Caco-2 (cell line): ENCODE measurements at regions not wholly inside any gene's neighbourhood (a gene's known extent, or its start where the extent isn't known, plus 50 kb on each side); places are given as distances from the start of the nearest gene placed in this dataset.

Source experiments
- BruUV-seq: library from RNA; stranded (reverse); fragments of 400-500 nt; replicated peaks from 2 replicates; lab custom pipeline; 2021; lab: Mats Ljungman, UMichigan
- CTCF ChIA-PET: fragments of 300-600 bp; sonication (Branson Sonifier 250); formaldehyde crosslinking; loops from one replicate; lab custom pipeline; 2022; ENCODE audit warnings: antibody characterized with exemption; lab: Charles Lee
- POLR2A ChIA-PET: fragments of 300-600 bp; sonication (Branson Sonifier 250); formaldehyde crosslinking; loops from one replicate; lab custom pipeline; 2022; ENCODE audit warnings: antibody characterized with exemption; lab: Charles Lee
- DNase-seq, 2 experiments: peaks; one replicate each; pipeline versions ENCODE4 v3.0.0 to v3.0.0-alpha.2; 2020 to 2022
- H3K27me3 ChIP-seq: replicated peaks from 2 replicates; pipeline ENCODE4 v1.6.0; 2011; ENCODE audit warnings: low read length; ENCODE audit not compliant: control insufficient read depth, insufficient read depth
- H3K36me3 ChIP-seq: 2 replicates; pipeline ENCODE4 v1.5.1; 2011; ENCODE audit warnings: low read length; ENCODE audit not compliant: control insufficient read depth, insufficient read depth
- H3K4me1 ChIP-seq: fragments of 250-450 bp; sonication (Bioruptor Pico); 2 replicates; pipeline ENCODE4 v1.5.1; 2020; ENCODE audit warnings: mild to moderate bottlenecking
- H3K4me3 ChIP-seq: 2 replicates; pipeline ENCODE4 v1.5.1; 2011; ENCODE audit warnings: low read depth, mild to moderate bottlenecking, control low read depth, low read length
- H3K9me3 ChIP-seq: fragments of 250-450 bp; sonication (Bioruptor Pico); 2 replicates; pipeline ENCODE4 v1.5.1; 2020; ENCODE audit warnings: mild to moderate bottlenecking, moderate library complexity
- H3K27ac Mint-ChIP-seq: one replicate; pipeline ENCODE4 v1.8.0; 2022; ENCODE audit warnings: mixed read lengths; ENCODE audit not compliant: unreplicated experiment
- H3K27me3 Mint-ChIP-seq: one replicate; pipeline ENCODE4 v1.8.0; 2022; ENCODE audit warnings: mixed read lengths; ENCODE audit not compliant: insufficient read depth, unreplicated experiment
- H3K36me3 Mint-ChIP-seq: one replicate; pipeline ENCODE4 v1.8.0; 2022; ENCODE audit warnings: mild to moderate bottlenecking, mixed read lengths; ENCODE audit not compliant: insufficient read depth, unreplicated experiment
- H3K4me1 Mint-ChIP-seq: one replicate; pipeline ENCODE4 v1.8.0; 2022; ENCODE audit warnings: low read depth, mixed read lengths; ENCODE audit not compliant: unreplicated experiment
- H3K4me3 Mint-ChIP-seq: one replicate; pipeline ENCODE4 v1.8.0; 2022; ENCODE audit warnings: mild to moderate bottlenecking, moderate library complexity, mixed read lengths; ENCODE audit not compliant: unreplicated experiment
- H3K9me3 Mint-ChIP-seq: one replicate; pipeline ENCODE4 v1.8.0; 2022; ENCODE audit warnings: mixed read lengths; ENCODE audit not compliant: unreplicated experiment
- intact Hi-C: fragments of 100-400 bp; cut with micrococcal nuclease; formaldehyde crosslinking; loops from one replicate; pipeline ENCODE4 v1.10.0; 2022; ENCODE audit not compliant: unreplicated experiment
- TF ChIP-seq, protein P1 (sequence below), 2 experiments: fragments of 200-600 bp in 1 of 2; IDR thresholded peaks; 1 replicate in 1 of 2; 2 replicates in 1 of 2; pipeline versions ENCODE4 v1.5.1 to v1.8.0; 2011 to 2022; ENCODE audit warnings: antibody characterized with exemption in 1 of 2, control low read depth in 1 of 2, inconsistent platforms in 1 of 2, low read depth in 1 of 2, low read length in 1 of 2, mild to moderate bottlenecking in 1 of 2, moderate library complexity in 1 of 2; ENCODE audit not compliant: insufficient read depth in 1 of 2, severe bottlenecking in 1 of 2, unreplicated experiment in 1 of 2

DNA sequence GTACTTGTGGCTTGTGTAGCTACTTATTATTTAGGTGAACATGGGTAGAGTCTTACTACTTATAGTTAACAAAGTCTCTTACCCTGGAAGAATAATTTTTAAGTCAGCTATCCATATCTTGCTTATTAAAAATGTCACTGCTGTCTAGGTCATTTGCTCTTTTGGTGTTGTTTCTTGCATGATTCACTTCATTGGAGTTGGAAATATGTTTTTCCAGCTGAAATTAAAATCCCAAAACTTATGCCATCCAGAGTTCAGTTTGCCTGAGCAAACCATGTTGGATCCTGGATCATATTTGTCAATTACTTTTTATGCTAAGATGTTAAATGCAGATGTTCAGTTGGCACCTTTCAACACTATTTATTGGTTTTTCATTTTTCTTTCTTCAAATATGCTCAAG, 421.0 kb upstream of the RBMS3 start:
- H3K4me3 Mint-ChIP-seq, result no peak overlapping the region
- peaks cover 8% of the 10 kb centered on the region for H3K4me1 Mint-ChIP-seq
- no TSS peak for BruUV-seq
- no peaks in the 10 kb centered on the region for H3K9me3 Mint-ChIP-seq
- no peaks in the 10 kb centered on the region for H3K27me3 ChIP-seq
- no peaks in the 10 kb centered on the region for H3K4me1 ChIP-seq
- no peaks in the 10 kb centered on the region for H3K36me3 ChIP-seq
- H3K27ac Mint-ChIP-seq, result no peak overlapping the region
- H3K36me3 Mint-ChIP-seq, result no peaks in the 10 kb centered on the region
- TF ChIP-seq, protein P1, sequence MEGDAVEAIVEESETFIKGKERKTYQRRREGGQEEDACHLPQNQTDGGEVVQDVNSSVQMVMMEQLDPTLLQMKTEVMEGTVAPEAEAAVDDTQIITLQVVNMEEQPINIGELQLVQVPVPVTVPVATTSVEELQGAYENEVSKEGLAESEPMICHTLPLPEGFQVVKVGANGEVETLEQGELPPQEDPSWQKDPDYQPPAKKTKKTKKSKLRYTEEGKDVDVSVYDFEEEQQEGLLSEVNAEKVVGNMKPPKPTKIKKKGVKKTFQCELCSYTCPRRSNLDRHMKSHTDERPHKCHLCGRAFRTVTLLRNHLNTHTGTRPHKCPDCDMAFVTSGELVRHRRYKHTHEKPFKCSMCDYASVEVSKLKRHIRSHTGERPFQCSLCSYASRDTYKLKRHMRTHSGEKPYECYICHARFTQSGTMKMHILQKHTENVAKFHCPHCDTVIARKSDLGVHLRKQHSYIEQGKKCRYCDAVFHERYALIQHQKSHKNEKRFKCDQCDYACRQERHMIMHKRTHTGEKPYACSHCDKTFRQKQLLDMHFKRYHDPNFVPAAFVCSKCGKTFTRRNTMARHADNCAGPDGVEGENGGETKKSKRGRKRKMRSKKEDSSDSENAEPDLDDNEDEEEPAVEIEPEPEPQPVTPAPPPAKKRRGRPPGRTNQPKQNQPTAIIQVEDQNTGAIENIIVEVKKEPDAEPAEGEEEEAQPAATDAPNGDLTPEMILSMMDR (IDR thresholded peaks at IDR 0.05; ENCODE audit: insufficient read depth in 1 of 2, low read depth in 1 of 2, low read length in 1 of 2, severe bottlenecking in 1 of 2, unreplicated experiment in 1 of 2), result no peak
- H3K4me3 ChIP-seq, result no peak overlapping the region
- DNase-seq, result no peak
- peaks cover 4% of the 10 kb centered on the region for H3K27me3 Mint-ChIP-seq
- POLR2A ChIA-PET, result no interaction called here
- CTCF ChIA-PET, result no interaction called here
- intact Hi-C loops, result loop anchor here (5.0 kb wide), 1 partner anchor 57 kb away; no protein-coding TSS in a partner anchor
- no peaks in the 10 kb centered on the region for H3K9me3 ChIP-seq

DNA sequence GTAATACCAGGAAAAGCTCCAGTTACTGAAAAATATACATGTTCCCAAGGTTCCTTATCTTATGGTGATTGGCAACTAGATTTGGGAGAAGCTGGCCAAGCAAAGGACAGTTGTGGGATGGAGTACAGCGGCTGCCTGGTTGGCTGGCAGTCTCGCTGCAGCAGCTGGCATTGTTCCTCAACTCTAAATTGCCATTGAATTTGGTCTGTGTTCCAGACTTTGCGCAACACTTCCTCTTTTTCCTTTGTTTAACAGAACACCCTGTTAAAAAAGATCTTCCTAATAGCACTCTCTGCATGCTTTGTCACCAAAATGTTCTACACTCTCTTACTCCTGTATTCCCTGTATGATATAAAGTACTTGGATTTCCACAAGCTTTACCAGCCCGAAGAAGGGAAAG, 420.6 kb upstream of the RBMS3 start:
- TF ChIP-seq, protein P1 (IDR thresholded peaks at IDR 0.05; ENCODE audit: insufficient read depth in 1 of 2, low read depth in 1 of 2, low read length in 1 of 2, severe bottlenecking in 1 of 2, unreplicated experiment in 1 of 2), result no peak
- no peaks in the 10 kb centered on the region for H3K36me3 ChIP-seq
- Mint-ChIP-seq H3K9me3 (no peaks in the 10 kb centered on the region), H3K27me3 (peaks cover 4% of the 10 kb centered on the region), H3K27ac (no peak overlapping the region), H3K36me3 (no peaks in the 10 kb centered on the region), H3K4me3 (no peak overlapping the region), H3K4me1 (peaks cover 8% of the 10 kb centered on the region)
- no peaks in the 10 kb centered on the region for H3K27me3 ChIP-seq
- no TSS peak for BruUV-seq
- H3K4me3 ChIP-seq, result no peak overlapping the region
- H3K4me1 ChIP-seq, result no peaks in the 10 kb centered on the region
- ChIA-PET POLR2A (no interaction called here), CTCF (no interaction called here)
- DNase-seq, result no peak
- intact Hi-C loops, result no loop called here
- H3K9me3 ChIP-seq, result no peaks in the 10 kb centered on the region

DNA sequence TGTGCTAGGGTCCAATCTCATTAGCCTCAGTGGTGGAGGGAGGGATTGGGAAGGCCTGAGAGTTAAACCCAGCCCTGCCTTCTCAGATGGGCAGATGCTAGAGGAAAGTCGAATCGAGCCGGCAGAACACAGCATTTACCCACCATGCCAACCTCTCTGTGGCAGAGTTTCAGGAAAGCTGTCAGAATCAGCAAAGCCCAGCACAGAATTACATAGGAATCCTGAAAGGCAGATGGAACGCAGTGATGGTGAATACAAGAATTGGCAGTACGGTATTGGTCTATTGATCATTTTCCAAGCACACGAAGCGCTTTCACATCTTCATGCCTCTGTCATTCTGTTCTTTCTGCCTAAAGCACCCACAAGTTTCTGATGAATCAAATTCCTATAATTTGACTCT, 417.7 kb upstream of the RBMS3 start:
- H3K9me3 ChIP-seq, result no peaks in the 10 kb centered on the region
- Mint-ChIP-seq H3K36me3 (no peaks in the 10 kb centered on the region), H3K27me3 (peaks cover 4% of the 10 kb centered on the region), H3K4me1 (no peaks in the 10 kb centered on the region), H3K27ac (no peak overlapping the region), H3K9me3 (no peaks in the 10 kb centered on the region), H3K4me3 (no peak overlapping the region)
- H3K4me1 ChIP-seq, result no peaks in the 10 kb centered on the region
- DNase-seq, result no peak
- BruUV-seq, result no TSS peak
- TF ChIP-seq, protein P1 (IDR thresholded peaks at IDR 0.05; ENCODE audit: insufficient read depth in 1 of 2, low read depth in 1 of 2, low read length in 1 of 2, severe bottlenecking in 1 of 2, unreplicated experiment in 1 of 2), result no peak
- ChIA-PET CTCF (no interaction called here), POLR2A (no interaction called here)
- H3K27me3 ChIP-seq, result no peaks in the 10 kb centered on the region
- H3K36me3 ChIP-seq, result no peaks in the 10 kb centered on the region
- intact Hi-C loops, result no loop called here
- H3K4me3 ChIP-seq, result no peak overlapping the region
